ENCODE measurements at regions not wholly inside any gene's neighbourhood (a gene's known extent, or its start where the extent isn't known, plus 50 kb on each side); places are given as distances from the start of the nearest gene placed in this dataset.

- Mint-ChIP-seq H3K27me3 (no peaks in the 10 kb centered on the region), H3K4me3 (no peak overlapping the region), H3K4me1 (no peaks in the 10 kb centered on the region), H3K9me3 (peaks cover 4% of the 10 kb centered on the region), H3K27ac (no peak overlapping the region), H3K36me3 (ENCODE audit: low read depth) (no peaks in the 10 kb centered on the region)
- intact Hi-C loops (cut with micrococcal nuclease) = no loop called here
- no peak for DNase-seq
These were observed 607.3 kb downstream of the NCAM2 start for GRCh38 chr21:21605521-21605920.

- Mint-ChIP-seq H3K4me1 (no peaks in the 10 kb centered on the region), H3K36me3 (ENCODE audit: low read depth) (no peaks in the 10 kb centered on the region), H3K27ac (no peak overlapping the region), H3K27me3 (no peaks in the 10 kb centered on the region), H3K9me3 (peaks cover 4% of the 10 kb centered on the region), H3K4me3 (no peak overlapping the region)
- no peak for DNase-seq
- intact Hi-C loops (cut with micrococcal nuclease) = no loop called here
These were observed 607.8 kb downstream of the NCAM2 start for GRCh38 chr21:21606041-21606440.

GRCh38 chr21:21612466-21612865, 614.3 kb downstream of the NCAM2 start:
- H3K4me3 Mint-ChIP-seq = no peak overlapping the region
- H3K27ac Mint-ChIP-seq = no peak overlapping the region
- intact Hi-C loops (cut with micrococcal nuclease) = no loop called here
- no peaks in the 10 kb centered on the region for H3K4me1 Mint-ChIP-seq
- H3K36me3 Mint-ChIP-seq (ENCODE audit: low read depth) = no peaks in the 10 kb centered on the region
- H3K27me3 Mint-ChIP-seq = no peaks in the 10 kb centered on the region
- DNase-seq = no peak
- H3K9me3 Mint-ChIP-seq = peaks cover 4% of the 10 kb centered on the region

DNA sequence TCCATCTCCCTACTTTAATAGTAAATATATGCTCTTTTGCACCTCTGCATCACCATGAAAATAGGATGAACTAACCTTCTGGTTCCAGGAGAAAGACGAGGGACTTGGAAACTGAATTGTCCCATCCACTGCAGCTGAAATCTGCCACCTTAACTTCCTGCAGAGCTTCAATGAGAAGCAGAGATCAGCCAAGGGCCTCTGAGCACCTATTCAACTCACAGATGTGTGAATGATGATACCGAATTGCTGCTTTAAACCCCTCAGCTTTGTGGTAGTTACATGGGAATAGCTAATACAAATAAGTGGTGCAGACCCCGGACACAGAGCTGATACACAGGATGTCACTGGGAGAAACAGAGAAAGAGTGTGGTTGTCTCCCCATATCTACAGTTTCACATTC, 616.8 kb downstream of the NCAM2 start:
- Mint-ChIP-seq H3K9me3 (no peaks in the 10 kb centered on the region), H3K4me3 (no peak overlapping the region), H3K4me1 (no peaks in the 10 kb centered on the region), H3K27me3 (no peaks in the 10 kb centered on the region), H3K27ac (no peak overlapping the region), H3K36me3 (ENCODE audit: low read depth) (no peaks in the 10 kb centered on the region)
- intact Hi-C loops (cut with micrococcal nuclease) = no loop called here
- DNase-seq = no peak

- no peak for DNase-seq
- H3K27me3 Mint-ChIP-seq = no peaks in the 10 kb centered on the region
- H3K4me3 Mint-ChIP-seq = no peak overlapping the region
- intact Hi-C loops (cut with micrococcal nuclease) = no loop called here
- H3K36me3 Mint-ChIP-seq (ENCODE audit: low read depth) = no peaks in the 10 kb centered on the region
- no peaks in the 10 kb centered on the region for H3K4me1 Mint-ChIP-seq
- peaks cover 3% of the 10 kb centered on the region for H3K9me3 Mint-ChIP-seq
- no peak overlapping the region for H3K27ac Mint-ChIP-seq
These were observed 624.4 kb downstream of the NCAM2 start for GRCh38 chr21:21622460-21623234.

DNA sequence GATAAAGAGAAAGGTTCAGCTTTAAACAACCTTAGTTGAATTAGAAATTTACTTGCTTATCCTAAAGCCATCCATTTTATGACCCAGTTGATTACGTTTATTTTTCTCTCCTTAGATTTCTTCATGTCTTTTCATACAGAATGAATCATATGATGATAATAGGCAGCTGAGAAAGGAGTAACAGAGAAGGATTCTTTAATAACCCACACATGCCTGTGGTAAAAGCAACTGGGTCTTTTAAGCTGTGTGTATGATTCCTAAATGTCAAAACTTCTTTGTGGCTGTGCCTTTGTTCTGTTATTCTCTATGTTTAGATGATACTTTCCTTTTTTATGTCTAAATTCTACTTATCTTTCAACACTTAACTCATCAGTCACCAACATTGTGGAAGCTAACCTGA, 626.5 kb downstream of the NCAM2 start:
- H3K36me3 Mint-ChIP-seq (ENCODE audit: low read depth) = no peaks in the 10 kb centered on the region
- intact Hi-C loops (cut with micrococcal nuclease) = no loop called here
- no peak overlapping the region for H3K4me3 Mint-ChIP-seq
- no peak overlapping the region for H3K27ac Mint-ChIP-seq
- no peaks in the 10 kb centered on the region for H3K4me1 Mint-ChIP-seq
- H3K27me3 Mint-ChIP-seq = no peaks in the 10 kb centered on the region
- DNase-seq = no peak
- peaks cover 3% of the 10 kb centered on the region for H3K9me3 Mint-ChIP-seq

DNA sequence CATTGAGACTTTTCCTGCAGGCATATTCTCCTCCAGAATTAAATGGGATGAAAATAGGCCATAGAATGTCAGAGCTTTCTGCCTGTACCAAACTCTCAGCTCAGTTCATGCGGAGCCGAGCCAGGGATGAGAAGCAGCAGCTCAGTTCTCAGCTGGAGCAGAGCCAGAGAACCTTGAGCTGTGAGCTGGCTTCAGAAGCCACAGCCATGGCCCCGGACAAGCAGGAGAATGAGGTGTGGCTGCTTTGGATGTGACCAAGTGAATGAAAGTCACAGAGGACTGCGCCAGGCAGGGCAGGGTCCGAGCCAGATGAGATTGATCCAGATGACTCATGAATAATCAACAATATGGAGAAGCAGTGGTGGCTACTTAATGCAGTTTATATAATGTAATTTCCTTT, 633.8 kb downstream of the NCAM2 start:
- H3K36me3 Mint-ChIP-seq (ENCODE audit: low read depth) = no peaks in the 10 kb centered on the region
- DNase-seq = no peak
- peaks cover 7% of the 10 kb centered on the region for H3K9me3 Mint-ChIP-seq
- no peaks in the 10 kb centered on the region for H3K27me3 Mint-ChIP-seq
- no peak overlapping the region for H3K4me3 Mint-ChIP-seq
- intact Hi-C loops (cut with micrococcal nuclease) = no loop called here
- no peaks in the 10 kb centered on the region for H3K4me1 Mint-ChIP-seq
- H3K27ac Mint-ChIP-seq = no peak overlapping the region

GRCh38 chr21:21632926-21633325, 634.7 kb downstream of the NCAM2 start:
- no peak overlapping the region for H3K4me3 Mint-ChIP-seq
- H3K27me3 Mint-ChIP-seq = no peaks in the 10 kb centered on the region
- H3K27ac Mint-ChIP-seq = no peak overlapping the region
- no peaks in the 10 kb centered on the region for H3K4me1 Mint-ChIP-seq
- peaks cover 4% of the 10 kb centered on the region for H3K9me3 Mint-ChIP-seq
- DNase-seq = no peak
- intact Hi-C loops (cut with micrococcal nuclease) = no loop called here
- no peaks in the 10 kb centered on the region for H3K36me3 Mint-ChIP-seq (ENCODE audit: low read depth)

DNA sequence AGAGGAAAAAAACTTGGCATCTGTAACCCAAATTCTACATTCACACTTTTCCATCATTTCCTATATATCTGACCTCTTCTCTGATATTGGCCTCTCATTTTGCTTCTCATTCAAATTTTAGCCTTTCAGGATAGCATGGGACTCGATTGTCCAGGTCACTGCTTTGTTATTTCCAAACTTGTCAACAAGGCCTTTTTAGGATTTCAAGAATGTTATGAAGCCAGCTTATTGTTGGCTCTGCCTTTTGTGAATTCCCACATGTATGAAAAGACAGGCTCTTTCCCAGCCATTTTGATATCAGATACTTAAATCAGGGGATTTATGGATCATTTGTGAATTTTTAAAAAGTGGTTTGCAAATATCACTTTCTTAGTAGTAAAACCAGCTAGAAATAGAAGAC, 663.5 kb downstream of the NCAM2 start:
- H3K27me3 Mint-ChIP-seq = no peaks in the 10 kb centered on the region
- no peaks in the 10 kb centered on the region for H3K36me3 Mint-ChIP-seq (ENCODE audit: low read depth)
- H3K9me3 Mint-ChIP-seq = peaks cover 7% of the 10 kb centered on the region
- DNase-seq = no peak
- H3K4me3 Mint-ChIP-seq = no peak overlapping the region
- intact Hi-C loops (cut with micrococcal nuclease) = no loop called here
- H3K4me1 Mint-ChIP-seq = no peaks in the 10 kb centered on the region
- no peak overlapping the region for H3K27ac Mint-ChIP-seq

GRCh38 chr21:21662776-21663175, 664.6 kb downstream of the NCAM2 start:
- Mint-ChIP-seq H3K9me3 (peaks cover 7% of the 10 kb centered on the region), H3K27ac (no peak overlapping the region), H3K4me3 (no peak overlapping the region), H3K36me3 (ENCODE audit: low read depth) (no peaks in the 10 kb centered on the region), H3K4me1 (no peaks in the 10 kb centered on the region), H3K27me3 (no peaks in the 10 kb centered on the region)
- no peak for DNase-seq
- intact Hi-C loops (cut with micrococcal nuclease) = no loop called here

DNA sequence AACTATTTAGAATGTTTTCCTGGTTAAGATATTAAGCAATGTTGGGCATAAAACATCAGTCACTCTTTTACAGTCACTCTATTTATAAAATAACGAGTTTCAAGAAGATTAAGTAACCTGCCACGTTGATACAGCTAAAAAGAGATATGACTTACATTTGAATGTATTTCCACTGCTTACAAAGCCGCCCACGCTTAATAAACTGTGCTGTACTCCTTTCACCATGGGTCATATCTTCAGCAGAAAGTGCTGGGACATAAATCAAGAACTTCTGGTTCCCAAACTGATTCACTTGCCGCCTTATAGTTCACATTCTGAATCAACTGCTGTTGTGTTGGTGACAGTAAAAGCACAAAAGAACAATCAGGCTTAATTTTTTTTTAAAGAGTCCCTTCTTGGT, 666.7 kb downstream of the NCAM2 start:
- Mint-ChIP-seq H3K4me3 (no peak overlapping the region), H3K27me3 (no peaks in the 10 kb centered on the region), H3K36me3 (ENCODE audit: low read depth) (no peaks in the 10 kb centered on the region), H3K27ac (no peak overlapping the region), H3K9me3 (peaks cover 7% of the 10 kb centered on the region), H3K4me1 (no peaks in the 10 kb centered on the region)
- intact Hi-C loops (cut with micrococcal nuclease) = no loop called here
- no peak for DNase-seq

- no peak overlapping the region for H3K27ac Mint-ChIP-seq
- H3K9me3 Mint-ChIP-seq = peaks cover 5% of the 10 kb centered on the region
- no peaks in the 10 kb centered on the region for H3K27me3 Mint-ChIP-seq
- H3K36me3 Mint-ChIP-seq (ENCODE audit: low read depth) = no peaks in the 10 kb centered on the region
- no peak overlapping the region for H3K4me3 Mint-ChIP-seq
- intact Hi-C loops (cut with micrococcal nuclease) = no loop called here
- no peaks in the 10 kb centered on the region for H3K4me1 Mint-ChIP-seq
- no peak for DNase-seq
These were observed 668.5 kb downstream of the NCAM2 start for GRCh38 chr21:21666689-21667088.

- Mint-ChIP-seq H3K9me3 (peaks cover 5% of the 10 kb centered on the region), H3K27ac (no peak overlapping the region), H3K4me3 (no peak overlapping the region), H3K36me3 (ENCODE audit: low read depth) (no peaks in the 10 kb centered on the region), H3K27me3 (no peaks in the 10 kb centered on the region), H3K4me1 (no peaks in the 10 kb centered on the region)
- intact Hi-C loops (cut with micrococcal nuclease) = no loop called here
- no peak for DNase-seq
These were observed 670.0 kb downstream of the NCAM2 start for GRCh38 chr21:21668198-21668597.

DNA sequence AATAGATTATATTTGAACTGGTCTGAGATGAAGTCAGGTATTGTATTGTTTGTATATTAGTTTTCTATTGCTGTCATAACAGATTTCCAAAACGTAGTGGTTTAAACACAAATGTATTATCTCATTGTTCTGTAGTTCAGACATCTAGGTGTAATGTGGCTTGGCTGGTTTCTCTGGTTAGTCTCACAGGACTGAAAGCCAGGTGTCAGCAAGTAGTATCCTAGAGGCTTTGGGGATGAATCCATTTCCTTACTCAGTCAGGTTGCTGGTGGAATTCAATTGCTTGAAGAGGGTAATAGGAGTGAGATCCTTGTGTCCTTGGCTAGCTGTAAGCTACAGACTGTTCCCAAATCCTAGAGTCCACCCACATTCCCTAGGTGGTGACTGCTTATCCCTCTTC, 675.8 kb downstream of the NCAM2 start:
- no peaks in the 10 kb centered on the region for H3K4me1 Mint-ChIP-seq
- no peak overlapping the region for H3K27ac Mint-ChIP-seq
- peaks cover 5% of the 10 kb centered on the region for H3K9me3 Mint-ChIP-seq
- intact Hi-C loops (cut with micrococcal nuclease) = no loop called here
- H3K4me3 Mint-ChIP-seq = no peak overlapping the region
- H3K36me3 Mint-ChIP-seq (ENCODE audit: low read depth) = no peaks in the 10 kb centered on the region
- no peak for DNase-seq
- no peaks in the 10 kb centered on the region for H3K27me3 Mint-ChIP-seq

DNA sequence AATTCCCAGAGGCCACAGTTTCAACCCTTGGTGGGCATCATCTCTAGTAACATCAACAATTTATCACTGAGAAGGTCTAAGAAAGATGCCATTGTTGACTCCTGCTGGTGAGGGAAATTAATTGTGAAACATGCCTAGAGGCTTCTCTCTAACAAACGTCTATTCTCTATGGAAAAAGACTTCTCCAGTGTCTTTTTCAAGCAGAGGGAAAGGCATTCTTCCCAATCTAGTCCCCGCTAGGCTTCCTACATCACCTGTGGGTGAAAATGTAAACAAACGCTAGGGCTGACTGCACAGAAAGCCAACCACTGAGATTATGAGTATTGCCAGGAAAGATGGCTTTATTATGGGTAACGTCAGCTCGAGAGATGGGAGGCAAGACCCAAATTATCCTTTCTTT, 677.4 kb downstream of the NCAM2 start:
- no peaks in the 10 kb centered on the region for H3K4me1 Mint-ChIP-seq
- no peak overlapping the region for H3K4me3 Mint-ChIP-seq
- H3K27me3 Mint-ChIP-seq = no peaks in the 10 kb centered on the region
- intact Hi-C loops (cut with micrococcal nuclease) = no loop called here
- H3K36me3 Mint-ChIP-seq (ENCODE audit: low read depth) = no peaks in the 10 kb centered on the region
- no peak overlapping the region for H3K27ac Mint-ChIP-seq
- no peak for DNase-seq
- H3K9me3 Mint-ChIP-seq = peaks cover 5% of the 10 kb centered on the region
